ENCODE measurements at regions not wholly inside any gene's neighbourhood (a gene's known extent, or its start where the extent isn't known, plus 50 kb on each side); places are given as distances from the start of the nearest gene placed in this dataset.
"Not testable (repeated sequence)": the region's sequence is repeated elsewhere in the genome, so short reads cannot be mapped to it uniquely, and the experiment has no call there.

- peaks cover 2% of the 10 kb centered on the region for H3K27me3 ChIP-seq (ENCODE audit: insufficient read depth, low read depth, severe bottlenecking)
- no peak overlapping the region for H3K27ac ChIP-seq
- H3K9me3 ChIP-seq (ENCODE audit: severe bottlenecking) = peaks cover 22% of the 10 kb centered on the region
- no peak for TF ChIP-seq CTCF (IDR thresholded peaks at IDR 0.05; ENCODE audit: low read depth, low read length)
- DNase-seq = no peak
- no peaks in the 10 kb centered on the region for H3K36me3 ChIP-seq
- no peak overlapping the region for H3K4me3 ChIP-seq (ENCODE audit: low read depth, low read length)
Observed at GRCh38 chr6:174036-174435, 118.3 kb upstream of the DUSP22 start.

GRCh38 chr6:175680-176079 is 116.6 kb upstream of the DUSP22 start:
- no peak overlapping the region for H3K4me3 ChIP-seq (ENCODE audit: low read depth, low read length)
- H3K36me3 ChIP-seq = no peaks in the 10 kb centered on the region
- peaks cover 2% of the 10 kb centered on the region for H3K27me3 ChIP-seq (ENCODE audit: insufficient read depth, low read depth, severe bottlenecking)
- H3K27ac ChIP-seq = no peak overlapping the region
- TF ChIP-seq CTCF (IDR thresholded peaks at IDR 0.05; ENCODE audit: low read depth, low read length) = no peak
- no peak for DNase-seq
- peaks cover 33% of the 10 kb centered on the region for H3K9me3 ChIP-seq (ENCODE audit: severe bottlenecking)

- H3K27me3 ChIP-seq (ENCODE audit: insufficient read depth, low read depth, severe bottlenecking) = peaks cover 2% of the 10 kb centered on the region
- no peaks in the 10 kb centered on the region for H3K36me3 ChIP-seq
- peaks cover 26% of the 10 kb centered on the region for H3K9me3 ChIP-seq (ENCODE audit: severe bottlenecking)
- H3K27ac ChIP-seq = no peak overlapping the region
- H3K4me3 ChIP-seq (ENCODE audit: low read depth, low read length) = no peak overlapping the region
- no peak for TF ChIP-seq CTCF (IDR thresholded peaks at IDR 0.05; ENCODE audit: low read depth, low read length)
- DNase-seq = no peak
Observed at GRCh38 chr6:176766-177165, 115.5 kb upstream of the DUSP22 start.

GRCh38 chr6:178119-178518 is 114.2 kb upstream of the DUSP22 start:
- Histone ChIP-seq H3K4me3 (ENCODE audit: low read depth, low read length) (no peak overlapping the region), H3K27me3 (ENCODE audit: insufficient read depth, low read depth, severe bottlenecking) (no peaks in the 10 kb centered on the region), H3K9me3 (ENCODE audit: severe bottlenecking) (peaks cover 26% of the 10 kb centered on the region), H3K27ac (no peak overlapping the region), H3K36me3 (no peaks in the 10 kb centered on the region)
- TF ChIP-seq CTCF (IDR thresholded peaks at IDR 0.05; ENCODE audit: low read depth, low read length) = no peak
- no peak for DNase-seq

- not testable (repeated sequence) for H3K27me3 ChIP-seq (ENCODE audit: insufficient read depth, low read depth, severe bottlenecking); H3K4me3 ChIP-seq (ENCODE audit: low read depth, low read length); H3K36me3 ChIP-seq; DNase-seq; H3K27ac ChIP-seq
- peaks cover 26% of the 10 kb centered on the region for H3K9me3 ChIP-seq (ENCODE audit: severe bottlenecking)
Observed at GRCh38 chr6:178929-179328, 113.4 kb upstream of the DUSP22 start.

GRCh38 chr6:179340-179950 is 112.8 kb upstream of the DUSP22 start:
- DNase-seq = no peak
- no peak for TF ChIP-seq CTCF (IDR thresholded peaks at IDR 0.05; ENCODE audit: low read depth, low read length)
- peaks cover 26% of the 10 kb centered on the region for H3K9me3 ChIP-seq (ENCODE audit: severe bottlenecking)

GRCh38 chr6:180091-180694 is 112.1 kb upstream of the DUSP22 start:
- peaks cover 26% of the 10 kb centered on the region for H3K9me3 ChIP-seq (ENCODE audit: severe bottlenecking)
- H3K36me3 ChIP-seq; H3K27ac ChIP-seq; DNase-seq; H3K4me3 ChIP-seq (ENCODE audit: low read depth, low read length); H3K27me3 ChIP-seq (ENCODE audit: insufficient read depth, low read depth, severe bottlenecking): not testable (repeated sequence)

More at GRCh38 chr6:179340-179950, 112.8 kb upstream of the DUSP22 start:
- Histone ChIP-seq H3K27me3 (ENCODE audit: insufficient read depth, low read depth, severe bottlenecking) (no peaks in the 10 kb centered on the region), H3K27ac (no peak overlapping the region), H3K4me3 (ENCODE audit: low read depth, low read length) (no peak overlapping the region), H3K36me3 (no peaks in the 10 kb centered on the region)

All from WERI-Rb-1 (cell line).